ENCODE measurements at regions not wholly inside any gene's neighbourhood (a gene's known extent, or its start where the extent isn't known, plus 50 kb on each side); places are given as distances from the start of the nearest gene placed in this dataset.

DNA sequence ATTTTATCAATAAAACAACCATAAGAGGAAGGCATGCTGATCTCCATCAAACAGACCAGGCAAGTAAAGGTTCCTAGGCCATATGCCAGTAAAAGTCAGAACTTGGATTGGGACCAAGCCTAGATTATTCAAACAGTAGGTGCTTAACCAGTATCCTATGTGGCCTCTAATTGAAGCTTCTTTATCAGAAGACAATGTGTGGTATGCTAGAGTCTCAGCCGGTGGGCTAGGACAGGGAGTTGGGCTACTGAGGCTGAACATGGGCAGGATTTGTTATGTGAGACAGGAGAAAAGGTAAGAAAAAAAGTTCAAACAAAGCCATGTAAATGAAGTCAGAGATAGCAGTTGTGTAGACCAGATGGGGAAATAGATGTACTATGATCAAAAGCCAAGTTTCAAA, 413.7 kb upstream of the GHITM start:
- no peak for DNase-seq (ENCODE audit: extremely low spot score)
- WGBS, result 91% methylated on average over 1 of the region's 1 CpG
- Histone ChIP-seq H3K4me3 (no peak overlapping the region), H3K27ac (replicated peaks in 1 of 4) (no peak overlapping the region), H3K4me1 (no peaks in the 10 kb centered on the region), H3K27me3 (no peaks in the 10 kb centered on the region), H3K9me3 (peaks cover 0 to 5% (median 0%) of the 10 kb centered on the region in 4 donors), H3K36me3 (no peaks in the 10 kb centered on the region)
- TF ChIP-seq POLR2AphosphoS5 (IDR thresholded peaks at IDR 0.05), result no peak
- TF ChIP-seq POLR2A (IDR thresholded peaks at IDR 0.05; ENCODE audit: low read depth), result no peak
- TF ChIP-seq, protein P1, sequence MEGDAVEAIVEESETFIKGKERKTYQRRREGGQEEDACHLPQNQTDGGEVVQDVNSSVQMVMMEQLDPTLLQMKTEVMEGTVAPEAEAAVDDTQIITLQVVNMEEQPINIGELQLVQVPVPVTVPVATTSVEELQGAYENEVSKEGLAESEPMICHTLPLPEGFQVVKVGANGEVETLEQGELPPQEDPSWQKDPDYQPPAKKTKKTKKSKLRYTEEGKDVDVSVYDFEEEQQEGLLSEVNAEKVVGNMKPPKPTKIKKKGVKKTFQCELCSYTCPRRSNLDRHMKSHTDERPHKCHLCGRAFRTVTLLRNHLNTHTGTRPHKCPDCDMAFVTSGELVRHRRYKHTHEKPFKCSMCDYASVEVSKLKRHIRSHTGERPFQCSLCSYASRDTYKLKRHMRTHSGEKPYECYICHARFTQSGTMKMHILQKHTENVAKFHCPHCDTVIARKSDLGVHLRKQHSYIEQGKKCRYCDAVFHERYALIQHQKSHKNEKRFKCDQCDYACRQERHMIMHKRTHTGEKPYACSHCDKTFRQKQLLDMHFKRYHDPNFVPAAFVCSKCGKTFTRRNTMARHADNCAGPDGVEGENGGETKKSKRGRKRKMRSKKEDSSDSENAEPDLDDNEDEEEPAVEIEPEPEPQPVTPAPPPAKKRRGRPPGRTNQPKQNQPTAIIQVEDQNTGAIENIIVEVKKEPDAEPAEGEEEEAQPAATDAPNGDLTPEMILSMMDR (IDR thresholded peaks at IDR 0.05), result no peak
- no peak for TF ChIP-seq EP300 (IDR thresholded peaks at IDR 0.05)
- intact Hi-C loops (cut with DNase I), result no loop called here

DNA sequence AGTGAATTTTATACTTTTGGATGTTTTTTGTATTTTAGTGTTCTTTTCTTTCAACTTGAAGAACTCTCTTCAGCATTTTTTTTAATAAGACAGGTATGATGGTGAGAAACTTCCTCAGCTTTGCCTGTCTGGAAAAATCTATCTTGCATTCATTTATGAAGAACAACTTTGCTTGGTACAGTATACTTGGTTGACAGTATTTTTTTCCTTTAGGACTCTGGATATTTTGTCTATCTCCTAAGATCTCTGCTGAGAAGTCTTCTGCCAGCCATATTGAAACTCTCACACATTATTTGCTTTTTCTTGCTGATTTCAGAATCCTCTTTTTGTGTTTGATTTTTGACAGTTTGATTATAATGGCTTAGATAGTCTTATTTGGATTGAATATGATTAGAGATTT, 405.0 kb upstream of the GHITM start:
- DNase-seq (ENCODE audit: extremely low spot score), result no peak
- no peaks in the 10 kb centered on the region for H3K4me1 ChIP-seq
- H3K27me3 ChIP-seq, result no peaks in the 10 kb centered on the region
- no peak overlapping the region for H3K4me3 ChIP-seq
- no peaks in the 10 kb centered on the region for H3K36me3 ChIP-seq
- peaks cover 0 to 26% (median 6%) of the 10 kb centered on the region in 4 donors for H3K9me3 ChIP-seq
- H3K27ac ChIP-seq (replicated peaks in 1 of 4), result no peak overlapping the region
- TF ChIP-seq, protein P1 (IDR thresholded peaks at IDR 0.05), result no peak
- TF ChIP-seq POLR2A (IDR thresholded peaks at IDR 0.05; ENCODE audit: low read depth), result no peak
- intact Hi-C loops (cut with DNase I), result no loop called here

DNA sequence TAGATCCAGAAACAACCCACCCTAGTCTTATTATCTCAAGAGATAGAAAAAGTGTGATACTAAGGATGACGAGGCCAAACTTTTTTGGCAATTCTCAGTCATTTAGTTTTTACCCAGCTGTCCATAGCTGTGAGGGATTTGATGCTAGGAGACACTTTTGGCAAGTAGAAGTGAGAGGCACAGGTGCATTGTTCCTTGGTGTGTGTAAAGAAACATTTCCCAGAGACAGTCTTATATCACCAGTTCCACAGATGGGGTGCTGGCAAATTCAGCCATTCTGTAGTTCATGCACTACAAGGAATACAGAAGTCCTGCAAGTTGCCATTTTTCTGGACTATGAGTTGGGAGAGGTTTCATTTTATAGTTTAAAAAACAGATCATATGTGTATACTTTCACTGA, 403.3 kb upstream of the GHITM start:
- H3K36me3 ChIP-seq, result no peaks in the 10 kb centered on the region
- H3K4me3 ChIP-seq, result no peak overlapping the region
- no peaks in the 10 kb centered on the region for H3K27me3 ChIP-seq
- H3K27ac ChIP-seq (replicated peaks in 1 of 4), result no peak overlapping the region
- TF ChIP-seq, protein P1 (IDR thresholded peaks at IDR 0.05), result no peak
- no peak for TF ChIP-seq POLR2AphosphoS5 (IDR thresholded peaks at IDR 0.05)
- TF ChIP-seq POLR2A (IDR thresholded peaks at IDR 0.05; ENCODE audit: low read depth), result no peak
- TF ChIP-seq EP300 (IDR thresholded peaks at IDR 0.05), result no peak
- WGBS, result 50% methylated on average over 1 of the region's 1 CpG
- DNase-seq (ENCODE audit: extremely low spot score), result no peak
- H3K9me3 ChIP-seq, result peaks cover 0 to 26% (median 6%) of the 10 kb centered on the region in 4 donors
- intact Hi-C loops (cut with DNase I), result no loop called here
- no peaks in the 10 kb centered on the region for H3K4me1 ChIP-seq

DNA sequence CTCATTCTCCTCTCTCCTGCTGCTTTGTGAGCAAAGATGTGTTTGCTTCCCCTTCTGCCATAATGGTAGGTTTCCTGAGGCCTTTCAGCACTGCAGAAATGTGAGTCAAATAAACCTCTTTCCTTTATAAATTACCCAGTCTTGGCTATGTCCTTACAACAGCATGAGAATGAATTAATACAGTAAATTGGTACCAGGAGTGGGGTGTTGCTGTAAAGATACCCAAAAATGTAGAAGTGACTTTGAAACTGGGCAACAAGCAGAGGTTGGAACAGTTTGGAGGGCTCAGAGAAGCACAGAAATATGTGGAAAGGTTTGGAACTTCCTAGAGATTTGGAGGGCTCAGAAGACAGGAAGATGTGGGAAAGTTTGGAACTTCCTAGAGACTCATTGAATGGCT, 388.7 kb upstream of the GHITM start:
- TF ChIP-seq POLR2AphosphoS5 (IDR thresholded peaks at IDR 0.05) (no peak), EP300 (IDR thresholded peaks at IDR 0.05) (no peak), POLR2A (IDR thresholded peaks at IDR 0.05; ENCODE audit: low read depth) (no peak)
- TF ChIP-seq, protein P1 (IDR thresholded peaks at IDR 0.05), result no peak
- H3K27ac ChIP-seq (replicated peaks in 1 of 4), result no peak overlapping the region
- intact Hi-C loops (cut with DNase I), result no loop called here
- H3K27me3 ChIP-seq, result no peaks in the 10 kb centered on the region
- H3K4me3 ChIP-seq, result no peak overlapping the region
- DNase-seq (ENCODE audit: extremely low spot score), result no peak
- H3K9me3 ChIP-seq, result peaks cover 0 to 53% (median 32%) of the 10 kb centered on the region in 4 donors
- H3K36me3 ChIP-seq, result no peaks in the 10 kb centered on the region
- H3K4me1 ChIP-seq, result no peaks in the 10 kb centered on the region

DNA sequence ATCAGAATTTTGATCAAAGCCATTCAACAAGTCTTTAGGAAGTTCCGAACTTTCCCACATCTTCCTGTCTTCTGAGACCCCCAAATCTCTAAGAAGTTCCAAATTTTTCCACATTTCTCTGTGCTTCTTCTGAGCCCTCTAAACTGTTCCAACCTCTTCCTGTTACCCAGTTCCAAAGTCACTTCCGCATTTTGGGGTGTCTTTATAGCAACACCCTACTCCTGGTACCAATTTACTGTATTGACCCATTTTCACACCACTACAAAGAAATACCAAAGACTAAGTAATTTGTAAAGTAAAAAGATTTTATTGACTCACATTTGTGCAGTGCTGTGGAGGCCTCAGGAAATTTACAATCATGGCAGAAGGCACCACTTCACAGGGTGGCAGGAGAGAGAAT, 385.8 kb upstream of the GHITM start:
- no peak for TF ChIP-seq POLR2A (IDR thresholded peaks at IDR 0.05; ENCODE audit: low read depth)
- no peak for TF ChIP-seq EP300 (IDR thresholded peaks at IDR 0.05)
- TF ChIP-seq, protein P1 (IDR thresholded peaks at IDR 0.05), result no peak
- TF ChIP-seq POLR2AphosphoS5 (IDR thresholded peaks at IDR 0.05), result no peak
- H3K9me3 ChIP-seq, result peaks cover 0 to 57% (median 32%) of the 10 kb centered on the region in 4 donors
- H3K36me3 ChIP-seq, result no peaks in the 10 kb centered on the region
- no peak overlapping the region for H3K4me3 ChIP-seq
- H3K27me3 ChIP-seq, result no peaks in the 10 kb centered on the region
- 93% methylated on average over 2 of the region's 2 CpGs for WGBS
- H3K27ac ChIP-seq (replicated peaks in 1 of 4), result no peak overlapping the region
- no peaks in the 10 kb centered on the region for H3K4me1 ChIP-seq
- intact Hi-C loops (cut with DNase I), result no loop called here
- no peak for DNase-seq (ENCODE audit: extremely low spot score)
